ENCODE measurements at regions not wholly inside any gene's neighbourhood (a gene's known extent, or its start where the extent isn't known, plus 50 kb on each side); places are given as distances from the start of the nearest gene placed in this dataset.

- TF ChIP-seq CTCF (IDR thresholded peaks at IDR 0.05) (no peak), ZFX (IDR thresholded peaks at IDR 0.05; ENCODE audit: borderline replicate concordance) (no peak)
- H3K27ac ChIP-seq: no peak overlapping the region
Observed at GRCh38 chr2:180203972-180204371, 196.9 kb upstream of the CWC22 start.

DNA sequence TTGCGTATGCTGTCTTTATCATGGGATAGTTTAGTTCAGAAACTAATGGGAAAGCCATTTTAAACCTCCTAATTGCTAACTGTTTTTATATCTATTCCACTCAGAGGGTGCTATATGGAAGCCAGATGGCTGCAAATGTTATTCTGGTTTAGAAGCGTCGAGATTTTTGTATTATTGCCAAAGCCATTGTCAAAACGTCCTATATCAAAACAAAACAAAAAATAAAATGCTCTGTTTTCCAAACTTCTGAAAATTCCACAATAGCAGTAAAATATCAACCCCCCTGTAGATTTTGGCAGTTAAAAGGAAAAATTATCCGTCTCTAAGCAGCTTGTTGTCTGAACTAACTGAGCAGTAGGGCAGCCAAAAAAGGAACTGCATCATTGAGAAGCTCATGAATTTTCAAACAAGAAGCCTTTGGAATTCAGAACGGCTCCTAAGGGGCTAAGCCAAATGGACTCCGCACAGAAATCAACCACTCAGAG is 195.4 kb upstream of the CWC22 start:
- TF ChIP-seq ZFX (IDR thresholded peaks at IDR 0.05; ENCODE audit: borderline replicate concordance): no peak
- H3K27ac ChIP-seq: no peak overlapping the region

- H3K27ac ChIP-seq: no peak overlapping the region
- TF ChIP-seq CTCF (IDR thresholded peaks at IDR 0.05): no peak
- TF ChIP-seq ZFX (IDR thresholded peaks at IDR 0.05; ENCODE audit: borderline replicate concordance): no peak
Observed at GRCh38 chr2:180196419-180196977, 189.4 kb upstream of the CWC22 start.

DNA sequence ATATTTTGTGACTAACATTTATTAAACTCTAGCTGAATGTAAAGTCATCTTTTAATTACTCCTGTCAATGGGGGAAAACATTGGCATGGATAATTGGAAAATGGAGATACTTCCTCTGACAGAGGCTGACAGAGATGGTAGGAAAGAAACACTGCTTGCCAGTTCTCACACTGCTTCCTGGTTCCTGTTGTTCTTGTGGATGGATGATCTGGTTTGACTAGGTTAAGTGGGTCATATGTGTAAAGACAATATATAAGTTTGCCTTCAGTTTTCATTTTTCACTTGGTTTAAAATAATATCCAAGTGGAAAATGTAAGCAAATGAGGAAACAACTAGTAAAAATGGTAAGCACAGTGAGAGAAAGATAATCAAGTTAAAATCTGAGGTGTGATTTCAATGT is 188.8 kb upstream of the CWC22 start:
- TF ChIP-seq CTCF (IDR thresholded peaks at IDR 0.05) (no peak), ZFX (IDR thresholded peaks at IDR 0.05; ENCODE audit: borderline replicate concordance) (no peak)
- no peak overlapping the region for H3K27ac ChIP-seq

DNA sequence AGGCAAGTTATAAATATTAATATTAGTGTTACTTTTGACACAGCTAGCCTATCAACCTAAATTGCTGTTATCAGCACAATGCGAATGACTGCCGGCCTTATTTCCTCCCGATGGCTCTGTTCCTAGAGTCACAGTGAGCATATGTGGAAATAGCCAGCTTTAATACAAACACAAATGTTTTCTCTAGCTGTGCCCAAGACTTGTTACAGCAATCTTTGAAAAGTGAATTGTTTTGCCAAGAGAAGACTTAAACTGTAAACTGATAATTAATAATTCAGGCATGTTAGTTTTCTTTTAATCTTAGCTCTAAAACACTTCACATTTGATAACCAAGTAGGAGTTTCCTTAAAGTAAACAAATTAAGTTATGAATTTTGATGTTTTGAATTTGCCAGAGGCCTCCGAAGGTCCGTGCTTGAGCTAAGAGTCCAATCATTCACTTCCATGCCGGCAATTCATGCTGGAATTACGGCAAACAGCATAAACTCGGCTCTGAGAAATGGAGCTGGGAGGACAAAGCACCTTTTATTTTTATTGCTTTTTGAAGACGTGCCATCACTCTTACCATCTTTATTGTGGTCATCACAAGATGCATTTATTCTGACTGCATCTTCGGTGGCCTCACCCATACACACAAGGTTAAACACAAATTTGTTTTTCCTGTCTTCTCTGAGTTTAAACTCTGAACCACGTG is 184.5 kb upstream of the CWC22 start:
- TF ChIP-seq ZFX (IDR thresholded peaks at IDR 0.05; ENCODE audit: borderline replicate concordance) (no peak), CTCF (IDR thresholded peaks at IDR 0.05) (no peak)
- H3K27ac ChIP-seq: no peak overlapping the region

DNA sequence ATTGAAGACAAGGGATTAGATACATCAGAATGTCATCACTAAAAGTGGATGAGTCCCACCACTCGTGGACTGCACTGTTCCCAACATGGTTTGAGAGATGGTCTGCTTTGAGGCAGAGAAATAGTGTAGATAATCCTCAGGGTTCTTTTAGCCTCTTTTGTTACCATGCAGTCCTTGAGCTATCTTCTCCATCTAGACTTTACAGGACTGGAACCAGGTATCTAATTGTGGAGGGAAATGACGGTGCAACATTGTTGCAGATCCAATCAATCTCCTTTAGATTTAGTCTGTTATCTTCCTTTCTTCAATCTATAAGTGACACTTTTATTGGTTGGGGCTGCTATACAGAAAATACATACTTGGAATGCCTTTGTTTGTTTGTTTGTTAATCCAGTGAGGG is 183.8 kb upstream of the CWC22 start:
- H3K27ac ChIP-seq: no peak overlapping the region
- TF ChIP-seq CTCF (IDR thresholded peaks at IDR 0.05): no peak
- TF ChIP-seq ZFX (IDR thresholded peaks at IDR 0.05; ENCODE audit: borderline replicate concordance): no peak

DNA sequence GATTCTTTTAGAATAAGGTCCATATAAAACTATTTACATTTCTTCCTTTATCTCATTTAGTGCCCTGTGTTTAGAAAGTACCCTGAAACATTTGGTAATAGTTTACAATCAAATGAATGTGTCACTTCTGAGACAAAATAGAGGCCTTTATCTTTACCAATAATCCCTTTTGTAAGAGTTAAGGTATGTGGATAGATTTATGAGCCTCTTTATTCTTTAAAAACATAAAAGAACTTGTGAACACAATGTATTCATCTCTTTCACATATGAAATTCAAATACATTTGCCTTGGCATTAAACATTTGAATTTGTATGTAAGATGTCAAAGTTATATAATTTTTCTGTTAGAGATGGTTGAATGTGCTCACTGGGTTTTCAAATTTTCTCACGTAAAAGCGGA is 180.5 kb upstream of the CWC22 start:
- no peak for TF ChIP-seq CTCF (IDR thresholded peaks at IDR 0.05)
- TF ChIP-seq ZFX (IDR thresholded peaks at IDR 0.05; ENCODE audit: borderline replicate concordance): no peak
- H3K27ac ChIP-seq: no peak overlapping the region

Measured in 22Rv1 (cell line).